IPS-NIHi7 (cell line): ENCODE measurements at regions not wholly inside any gene's neighbourhood (a gene's known extent, or its start where the extent isn't known, plus 50 kb on each side); places are given as distances from the start of the nearest gene placed in this dataset.

Source experiments
- DNase-seq: peaks from one replicate; pipeline ENCODE4 v3.0.0; 2012; ENCODE audit warnings: mixed read lengths; ENCODE audit errors: extremely low spot score

DNA sequence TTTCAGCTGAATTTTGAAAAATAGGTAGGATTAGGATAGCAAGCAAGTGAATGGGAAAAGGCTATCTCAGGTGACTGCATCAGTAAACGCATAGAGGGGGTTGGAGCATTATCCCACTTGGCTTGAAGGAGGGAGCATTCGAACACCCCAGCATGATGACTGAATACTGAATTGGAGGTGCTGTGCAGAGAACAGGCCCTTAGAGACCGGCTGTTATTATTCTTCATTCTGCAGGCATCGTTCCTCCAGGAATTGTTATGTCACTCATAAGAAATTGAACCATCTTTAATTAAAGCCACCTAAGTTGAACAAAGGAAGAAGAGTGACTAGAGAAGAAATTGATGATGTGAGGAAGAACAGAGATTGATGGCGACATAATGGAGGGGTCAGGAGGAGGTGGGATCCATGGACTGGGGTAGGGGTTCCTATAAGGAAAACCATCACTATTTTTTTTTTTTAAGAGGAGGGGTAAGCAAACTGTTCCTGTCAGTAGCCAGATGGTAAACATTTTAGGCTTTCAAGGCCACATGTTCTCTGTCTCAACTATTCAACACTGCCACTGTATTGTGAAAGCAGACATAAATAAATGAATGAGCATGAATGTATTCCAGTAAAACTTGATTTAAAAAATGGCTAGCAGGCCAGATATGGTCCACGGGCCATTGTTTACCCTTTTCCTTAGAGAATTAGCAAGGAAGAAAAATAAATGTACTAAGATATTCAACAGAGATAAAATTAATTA, 264.7 kb upstream of the TAC1 start:
- DNase-seq = no peak

DNA sequence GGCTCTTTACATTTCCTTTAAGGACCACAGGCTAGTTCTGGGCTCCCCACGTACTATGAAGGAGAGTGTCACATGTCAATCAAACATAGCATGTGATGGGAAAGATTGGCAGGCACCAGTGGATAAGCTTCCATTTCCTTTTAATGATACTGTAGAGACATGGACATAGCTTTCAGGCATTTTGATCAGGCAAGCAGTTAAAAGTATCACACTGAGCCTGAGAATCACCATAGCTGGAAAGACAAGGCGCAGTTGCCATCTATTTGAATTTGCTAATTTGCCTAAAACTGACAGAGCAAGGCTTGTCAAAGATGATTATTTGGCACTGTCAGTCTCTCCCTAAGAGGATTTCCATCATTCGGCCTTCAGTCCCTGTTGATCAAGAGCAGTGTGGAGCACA, 263.4 kb upstream of the TAC1 start:
- DNase-seq = no peak

DNA sequence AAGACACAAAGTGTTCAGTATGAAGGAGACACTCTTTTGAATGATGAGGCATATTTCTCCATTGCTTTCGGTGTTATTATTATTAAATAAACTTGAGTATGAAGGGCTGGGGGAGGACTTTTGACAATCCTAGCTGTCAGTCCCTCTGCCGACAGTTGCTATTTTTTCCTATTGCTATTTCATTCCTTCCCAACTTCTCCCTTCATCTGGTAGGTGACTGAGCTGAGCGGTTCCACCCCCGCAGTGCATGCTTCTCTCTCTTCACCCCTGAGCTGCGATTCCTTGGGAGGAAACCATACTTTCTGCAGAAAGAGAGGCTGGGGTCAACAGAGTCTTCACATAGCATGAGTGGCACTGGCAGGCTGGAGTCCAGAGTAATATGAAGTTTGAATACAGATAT, 261.2 kb upstream of the TAC1 start:
- no peak for DNase-seq

DNA sequence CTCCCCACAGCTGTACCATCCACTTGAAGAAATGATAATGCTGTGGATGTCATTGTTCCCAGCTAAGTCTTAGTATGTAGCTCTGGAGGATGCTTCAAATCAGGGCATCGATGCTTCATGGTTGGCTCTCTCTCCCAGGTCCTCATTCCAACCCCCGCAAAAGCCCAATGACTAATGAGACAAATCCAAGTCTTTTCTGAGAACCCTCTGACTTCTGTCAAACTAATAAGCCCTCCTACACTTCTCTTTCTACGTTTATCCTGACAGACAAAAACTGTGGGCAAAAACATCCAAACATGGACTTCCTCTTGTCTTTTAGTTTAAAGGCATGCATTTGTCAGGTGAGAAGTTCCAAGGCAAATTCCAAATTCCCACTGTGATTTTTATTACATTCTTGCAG, 260.4 kb upstream of the TAC1 start:
- DNase-seq = no peak

DNA sequence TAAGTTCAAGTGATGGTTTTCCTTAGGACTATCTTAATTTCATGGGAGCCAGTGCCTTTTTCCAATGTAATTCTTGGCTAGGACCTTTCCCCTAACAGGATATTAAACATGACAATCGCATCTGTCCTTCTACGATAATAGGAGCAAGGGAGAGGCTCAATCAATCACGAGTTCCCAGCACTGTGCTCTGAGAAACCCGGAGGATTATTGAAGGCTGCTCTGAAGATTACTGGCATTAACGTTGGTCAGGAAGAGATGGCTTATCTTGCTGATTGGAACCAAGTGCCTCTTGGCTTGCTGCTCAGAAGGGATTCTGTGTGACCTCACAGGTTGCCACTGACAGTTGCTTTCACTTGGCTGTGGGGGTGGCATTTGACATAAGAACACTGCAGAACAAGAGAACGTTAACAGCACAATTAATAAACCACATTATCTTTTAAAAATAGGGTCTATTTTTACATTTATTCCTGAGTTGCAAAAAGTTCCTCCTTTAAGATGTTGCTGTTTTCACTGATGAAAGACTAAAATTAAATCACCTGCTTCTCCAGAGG, 252.1 kb upstream of the TAC1 start:
- DNase-seq = no peak

DNA sequence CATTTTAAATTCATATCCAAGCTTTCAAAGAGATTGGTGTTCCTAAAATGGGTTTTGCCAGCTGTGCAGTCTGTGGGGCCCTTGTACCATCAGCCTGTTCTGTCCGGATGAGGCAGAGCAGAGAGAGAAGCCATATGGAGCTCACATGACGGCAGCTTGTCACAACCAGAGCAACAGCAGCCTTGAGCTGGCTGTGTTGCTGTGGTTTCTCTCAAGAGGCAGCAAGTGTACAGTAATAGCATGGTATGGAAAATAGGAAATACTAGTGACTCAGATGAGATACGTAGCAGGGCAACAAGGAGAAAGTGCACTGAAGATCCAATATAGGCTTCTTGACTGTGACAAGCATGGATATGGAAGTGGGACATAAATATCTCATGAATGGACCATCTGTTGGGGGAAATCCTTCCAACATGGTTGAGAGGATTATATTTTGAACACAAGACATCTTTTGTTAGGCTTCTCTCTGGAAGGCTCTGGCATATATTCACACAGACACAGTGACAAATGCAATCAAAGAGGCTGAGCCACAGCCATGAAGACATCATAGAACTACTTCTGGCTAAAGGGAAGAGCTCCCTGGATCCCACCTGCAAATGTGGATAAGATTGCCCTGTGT, 251.0 kb upstream of the TAC1 start:
- DNase-seq = no peak

DNA sequence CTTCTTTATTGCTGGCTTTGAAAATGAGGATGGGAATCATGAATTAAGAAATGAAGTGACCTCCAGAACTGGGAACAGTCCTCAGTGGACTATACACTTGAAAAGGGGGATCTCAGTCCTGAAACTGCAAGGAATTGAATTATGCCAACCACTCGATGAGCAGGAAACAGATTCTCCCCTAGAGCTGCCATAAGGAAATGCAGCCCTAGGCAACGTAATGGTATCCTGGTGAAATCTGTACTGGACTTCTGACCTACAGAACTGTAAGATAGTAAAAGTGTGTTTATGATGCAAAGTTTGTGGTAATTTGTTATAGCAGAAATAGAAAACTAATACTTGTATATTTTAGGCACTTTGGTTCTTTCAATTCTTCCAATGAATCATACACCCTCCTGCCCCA, 236.4 kb upstream of the TAC1 start:
- DNase-seq = no peak

DNA sequence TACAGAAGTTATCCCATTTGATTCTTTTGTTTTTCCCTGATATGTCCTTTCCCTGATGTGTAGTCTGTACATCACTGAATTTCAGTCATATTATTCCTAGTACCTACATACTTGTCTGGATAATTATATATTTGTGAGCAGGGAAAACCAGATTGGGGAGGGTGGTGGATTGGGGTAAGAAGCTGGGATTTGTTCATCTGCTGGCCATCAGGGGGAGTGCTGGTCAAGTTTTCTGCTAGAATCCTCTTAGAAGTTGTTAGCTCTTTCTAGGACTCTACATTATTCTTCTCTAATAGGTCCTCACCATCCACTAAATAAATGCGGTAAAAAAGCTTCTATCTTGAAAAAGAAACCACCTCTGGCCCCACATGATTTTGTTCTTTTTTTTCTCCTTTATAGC, 232.7 kb upstream of the TAC1 start:
- DNase-seq = peak; percentile 56

DNA sequence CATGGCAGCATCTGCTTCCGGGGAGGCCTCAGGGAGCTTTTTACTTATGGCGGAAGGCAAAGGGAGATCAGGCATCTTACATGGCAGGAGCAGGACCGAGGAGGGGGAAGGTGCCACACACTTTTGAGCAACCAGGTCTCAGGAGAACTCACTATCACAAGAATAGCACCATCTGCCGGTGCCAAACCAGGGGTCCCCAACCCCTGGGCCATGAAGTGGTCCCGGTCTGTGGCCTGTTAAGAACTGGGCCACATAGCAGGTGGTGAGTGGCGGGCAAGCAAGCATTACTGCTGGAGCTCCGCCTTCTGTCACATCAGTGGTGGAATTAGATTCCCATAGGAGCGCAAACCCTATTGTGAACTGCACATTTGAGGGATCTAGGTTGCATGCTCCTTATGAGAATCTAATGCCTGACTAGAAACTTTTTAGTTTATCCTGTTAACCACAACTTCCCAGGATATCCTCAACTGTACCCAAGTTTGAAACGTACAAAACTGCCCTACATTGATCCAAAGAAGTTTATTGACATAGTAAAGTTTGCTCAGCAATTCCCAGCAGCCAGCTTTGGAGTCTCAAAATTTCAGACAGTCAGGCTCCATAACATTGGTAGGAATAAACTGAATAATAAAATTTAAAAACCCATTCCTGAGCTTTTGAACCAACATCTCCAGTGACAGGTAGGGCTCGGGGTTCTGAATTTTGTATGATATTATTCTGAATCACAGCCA, 228.4 kb upstream of the TAC1 start:
- DNase-seq = no peak

DNA sequence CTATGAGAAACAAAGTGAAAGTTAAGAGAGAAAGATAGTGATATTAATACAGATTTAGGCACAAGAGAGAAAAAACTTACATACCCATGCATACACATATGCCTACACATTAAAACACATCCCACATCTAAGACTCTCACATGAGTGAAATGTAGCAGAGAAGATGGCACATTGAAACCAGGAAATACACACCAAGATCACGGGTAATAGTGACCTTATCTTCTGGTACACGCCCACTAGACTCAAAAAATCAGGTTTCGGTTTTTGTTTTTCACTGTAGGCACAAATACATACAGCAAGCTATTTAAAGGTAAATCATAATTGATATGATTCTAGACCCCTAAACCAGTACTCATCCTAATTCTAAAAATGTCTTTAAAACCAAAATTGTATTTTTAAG, 225.2 kb upstream of the TAC1 start:
- DNase-seq = no peak

DNA sequence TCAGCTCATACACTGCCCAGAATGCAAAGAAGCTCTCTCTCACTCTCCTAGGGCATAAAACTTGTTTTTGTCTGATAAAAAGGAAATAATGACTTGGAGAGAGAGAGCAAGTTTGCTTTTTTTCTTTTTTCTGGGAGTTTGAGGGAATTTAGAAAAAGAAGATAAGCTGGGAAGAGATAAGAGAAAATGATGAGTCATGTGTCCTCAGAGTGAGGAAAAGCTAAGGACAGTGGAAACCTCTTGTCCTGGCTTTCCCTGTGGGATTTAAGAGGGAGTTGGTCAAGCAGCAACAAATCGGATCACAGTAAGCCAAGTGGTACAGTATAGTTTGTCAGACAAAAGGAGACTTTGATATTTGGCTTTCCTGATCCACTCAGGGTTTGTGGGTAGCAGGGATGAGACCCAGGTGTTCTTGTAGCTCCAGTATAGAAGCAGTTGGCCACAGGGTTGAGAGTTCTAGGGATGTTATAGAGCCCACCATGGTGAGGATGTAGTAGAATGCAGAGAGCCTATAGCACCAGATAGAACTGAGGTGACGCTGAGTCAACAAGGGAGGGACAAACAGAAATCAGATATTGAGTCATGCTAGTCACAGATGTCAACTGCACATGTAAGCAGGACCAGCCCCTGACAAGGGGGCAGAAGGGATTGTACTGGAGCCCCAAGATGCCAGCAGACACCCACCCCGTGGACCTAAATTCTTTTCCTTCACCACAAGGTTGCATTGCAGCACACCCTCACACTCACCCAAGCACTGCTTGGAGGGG, 219.3 kb upstream of the TAC1 start:
- no peak for DNase-seq

DNA sequence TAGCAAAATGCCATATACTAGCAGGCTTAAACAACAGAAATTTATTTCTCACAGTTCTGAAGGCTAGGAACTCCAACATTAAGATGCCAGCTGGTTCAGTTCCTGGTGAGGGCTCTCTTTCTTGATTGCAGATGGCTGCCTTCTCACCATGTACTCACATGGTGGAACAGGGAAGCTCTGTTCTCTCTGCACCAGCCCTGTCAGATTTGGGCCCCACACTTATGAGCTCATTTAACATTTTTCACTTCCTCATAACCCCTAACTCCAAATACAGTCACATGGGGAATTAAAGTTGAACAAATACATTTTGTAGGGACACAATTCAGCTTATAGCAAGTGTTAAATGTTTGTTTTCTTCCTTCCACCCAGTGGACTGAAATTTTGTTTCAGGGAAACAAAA, 218.6 kb upstream of the TAC1 start:
- no peak for DNase-seq

DNA sequence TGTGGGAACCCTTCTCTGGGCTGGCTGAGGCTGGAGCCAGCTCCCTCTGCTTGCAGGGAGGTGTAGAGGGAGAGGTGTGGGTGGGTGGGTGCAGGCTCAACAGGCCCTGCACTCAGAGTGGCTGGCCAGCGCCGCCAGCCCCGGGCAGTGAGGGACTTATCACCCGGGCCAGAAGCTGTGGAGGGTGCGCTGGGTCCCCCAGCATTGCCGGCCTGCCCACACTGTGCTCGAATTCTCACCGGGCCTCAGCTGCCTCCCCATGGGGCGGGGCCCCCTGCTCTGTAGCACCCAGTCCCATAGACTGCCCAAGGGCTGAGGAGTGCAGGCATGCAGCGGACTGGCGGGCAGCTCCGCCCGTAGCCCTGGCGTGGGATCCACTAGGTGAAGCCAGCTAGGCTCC, 190.7 kb upstream of the TAC1 start:
- DNase-seq = no peak

DNA sequence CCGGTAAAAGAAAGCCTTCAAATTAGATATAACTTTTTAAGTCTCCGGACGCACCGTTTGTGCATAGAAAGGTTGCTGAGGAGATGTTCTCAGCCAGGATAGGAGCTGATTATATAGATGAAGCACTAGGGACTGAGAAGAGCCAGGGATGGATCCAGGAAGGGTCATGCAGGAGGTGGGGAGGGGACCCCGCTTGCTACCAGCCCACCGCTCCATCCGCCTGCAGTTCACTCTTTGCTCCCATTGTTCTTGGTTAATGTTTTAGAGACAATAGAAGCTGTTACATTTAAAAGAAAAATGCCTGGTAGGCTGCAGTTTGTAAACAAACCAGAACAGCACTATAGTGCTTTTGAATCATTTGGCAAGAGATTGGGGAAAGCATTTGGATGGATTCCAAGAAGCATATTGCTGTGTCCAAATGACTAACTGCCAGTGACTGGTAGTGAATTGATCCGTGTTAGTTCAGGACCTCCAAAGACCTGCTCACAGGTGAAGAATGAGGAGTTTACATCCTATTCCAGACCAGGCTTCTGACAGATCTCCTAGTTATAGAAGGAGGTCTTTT, 175.9 kb upstream of the TAC1 start:
- no peak for DNase-seq

DNA sequence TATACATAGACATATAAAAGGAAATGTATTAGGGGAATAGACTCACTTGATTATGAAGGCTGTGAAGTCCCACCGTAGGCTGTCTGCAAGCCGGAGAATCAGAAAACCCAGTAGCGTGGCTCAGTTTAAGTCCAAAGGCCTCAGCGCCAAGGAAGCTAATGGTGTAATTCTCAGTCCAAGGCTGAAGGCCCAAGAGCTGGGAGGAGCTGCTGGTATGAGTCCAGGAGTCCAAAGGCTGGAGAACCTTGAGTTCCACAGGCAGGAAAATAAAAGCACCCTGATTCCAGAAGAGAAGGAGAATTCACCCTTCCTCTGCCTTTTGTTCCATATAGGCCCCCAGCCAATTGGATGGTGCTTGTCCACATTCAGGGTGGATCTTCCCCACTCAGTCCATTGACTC, 166.2 kb upstream of the TAC1 start:
- DNase-seq = no peak

DNA sequence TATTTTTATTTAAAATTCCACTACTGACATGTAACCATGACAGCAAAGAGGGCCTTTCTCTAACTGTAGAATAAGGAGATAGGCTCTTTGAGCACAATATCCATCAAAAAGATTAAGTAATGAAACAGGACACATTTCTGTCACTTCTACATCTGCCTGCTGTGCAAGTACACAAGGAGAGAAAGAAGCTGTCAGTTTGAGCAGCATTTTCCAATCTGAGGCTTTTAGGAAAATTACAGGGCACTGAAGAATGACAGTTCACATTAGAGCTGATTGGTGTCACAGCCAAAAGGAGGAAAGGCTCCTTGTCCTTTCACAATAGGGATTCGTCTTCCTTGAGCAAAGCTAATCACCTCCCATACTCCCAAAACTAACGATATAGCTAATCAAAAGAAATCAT, 158.8 kb upstream of the TAC1 start:
- no peak for DNase-seq

DNA sequence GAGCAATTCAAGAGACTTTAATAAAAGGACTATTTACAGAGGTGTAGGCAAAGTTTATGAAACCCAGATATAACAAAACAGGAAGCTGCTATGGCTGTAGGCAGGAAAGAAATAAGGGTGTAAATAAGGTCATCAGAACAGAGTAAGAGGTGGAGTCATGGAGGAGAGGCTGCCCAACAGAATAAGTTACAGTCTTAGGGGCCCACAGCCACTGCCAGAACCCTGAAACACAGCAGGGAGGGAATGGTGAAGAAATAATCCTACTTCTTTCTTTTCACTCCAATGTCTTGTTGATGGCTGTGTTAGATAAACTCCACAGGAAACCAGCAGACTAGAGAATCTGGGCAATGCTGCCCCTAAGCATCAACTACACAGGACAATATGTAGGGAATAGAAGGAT, 155.8 kb upstream of the TAC1 start:
- peak; percentile 27 for DNase-seq

DNA sequence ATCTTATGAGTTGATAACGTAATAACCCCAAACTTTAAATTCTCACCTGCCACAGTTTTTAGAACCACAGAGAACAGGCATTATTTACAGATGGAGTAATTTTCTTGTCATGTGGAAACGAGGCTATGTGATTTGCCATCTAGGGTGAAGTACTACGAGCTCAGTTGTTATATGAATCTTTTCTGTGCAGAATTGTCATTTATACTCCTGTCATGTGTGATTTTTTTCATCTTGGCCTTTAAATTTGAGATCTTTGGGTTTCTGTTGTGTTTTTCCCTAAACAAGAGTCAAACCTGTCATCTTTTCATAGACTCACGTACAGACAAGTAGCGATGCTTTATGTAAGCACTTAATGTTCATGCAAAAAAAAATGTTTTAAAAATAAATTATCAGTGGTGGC, 153.7 kb upstream of the TAC1 start:
- DNase-seq = no peak

DNA sequence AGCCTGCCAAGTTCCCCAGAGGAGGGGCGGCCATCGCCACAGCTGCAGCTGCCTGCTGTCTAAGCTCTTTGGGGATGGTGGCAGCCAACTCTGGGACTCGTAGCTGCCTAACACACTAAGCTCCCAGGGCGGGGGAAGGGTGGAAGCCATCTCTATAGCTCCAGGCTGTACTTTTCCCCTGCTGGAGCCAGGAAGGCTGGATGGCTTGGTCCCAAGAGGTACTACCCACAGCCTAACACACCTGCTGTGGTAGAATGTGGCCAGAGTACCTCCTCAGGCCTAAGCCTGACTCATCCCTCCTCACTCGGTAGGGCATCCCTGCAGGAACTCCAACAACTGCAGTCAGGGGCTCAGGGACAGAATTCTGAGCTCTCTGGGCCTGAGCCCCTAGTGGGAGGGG, 151.7 kb upstream of the TAC1 start:
- DNase-seq = peak; percentile 16

DNA sequence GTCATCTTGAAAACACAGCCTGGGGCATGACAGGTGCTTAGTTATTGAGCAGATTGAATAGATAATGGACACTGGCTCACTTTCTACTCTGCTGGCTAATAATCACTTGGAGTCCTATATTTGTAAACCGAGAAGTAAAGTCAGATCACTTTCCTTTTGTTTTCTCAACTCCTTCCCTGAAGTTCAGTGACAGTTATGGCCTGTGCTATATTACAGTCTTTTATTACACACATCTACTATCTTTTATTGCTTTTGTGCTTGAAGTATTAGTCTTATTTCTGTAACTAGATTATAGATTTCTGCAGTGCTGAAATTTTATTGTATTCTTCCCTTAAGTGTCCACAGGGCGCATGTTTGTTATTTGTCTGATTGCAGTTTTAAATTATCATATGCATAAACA, 136.4 kb upstream of the TAC1 start:
- DNase-seq = no peak

DNA sequence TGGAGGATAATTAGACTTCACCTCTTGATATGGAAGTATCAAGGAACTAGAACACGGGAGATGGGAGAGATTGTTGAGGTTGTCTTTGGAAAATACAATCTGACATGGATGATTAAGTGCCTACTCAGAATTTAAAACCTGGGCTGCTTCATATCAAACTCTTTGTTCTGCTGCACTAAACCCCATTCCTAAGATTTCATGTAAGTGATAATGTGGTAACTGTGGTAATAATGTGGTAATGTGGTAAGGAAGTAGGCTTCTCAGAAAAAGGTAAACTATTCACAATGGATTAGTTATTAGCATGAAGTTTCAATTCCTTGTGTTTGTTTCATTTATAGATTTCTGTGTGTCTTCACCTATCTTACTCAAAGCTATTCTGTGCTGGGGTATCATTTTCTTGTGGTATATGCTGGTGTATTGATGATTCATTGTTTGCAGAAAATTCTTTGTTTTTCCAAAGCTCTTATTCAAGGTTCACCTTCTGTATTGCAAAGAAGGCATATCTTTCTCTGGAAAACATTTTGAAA, 129.9 kb upstream of the TAC1 start:
- no peak for DNase-seq

DNA sequence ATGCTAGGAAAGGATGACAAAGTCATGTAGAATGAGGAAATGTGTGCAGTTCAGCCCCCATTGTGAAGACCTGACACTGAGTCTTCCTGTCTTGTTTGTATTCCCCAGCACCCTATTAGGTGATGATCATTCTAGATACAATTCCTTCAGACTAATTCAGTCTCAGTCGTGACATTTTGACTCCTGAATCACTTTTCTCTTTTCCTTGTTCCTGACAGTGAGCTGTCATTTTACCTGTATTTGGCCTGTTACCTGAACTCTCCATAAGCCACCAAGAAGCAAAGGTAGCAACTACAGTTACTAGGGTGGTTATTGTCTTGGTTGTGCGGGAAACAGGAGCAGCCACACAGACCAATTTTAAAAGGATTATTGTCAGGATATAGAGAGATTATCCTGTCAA, 111.4 kb upstream of the TAC1 start:
- no peak for DNase-seq
